Vagina (tissue), 2 donors: ENCODE measurements at regions not wholly inside any gene's neighbourhood (a gene's known extent, or its start where the extent isn't known, plus 50 kb on each side); places are given as distances from the start of the nearest gene placed in this dataset.

Source experiments
- POLR2A ChIP-seq, 2 donors: fragments of 450-650 bp; IDR thresholded peaks; one replicate each; pipeline ENCODE4 v1.6.1; 2017; ENCODE audit warnings: antibody characterized with exemption in 2 of 2, mild to moderate bottlenecking in 2 of 2, moderate library complexity in 2 of 2
- TF ChIP-seq, protein P1 (sequence below), 3 experiments: fragments of 450-650 bp in 2 of 3; fragments of 200-600 bp in 1 of 3; sonication (generic) in 1 of 3; IDR thresholded peaks; one replicate each; pipeline ENCODE4 v1.5.1; 2017 to 2019; ENCODE audit warnings: antibody characterized with exemption in 3 of 3, mild to moderate bottlenecking in 2 of 3, moderate library complexity in 2 of 3

DNA sequence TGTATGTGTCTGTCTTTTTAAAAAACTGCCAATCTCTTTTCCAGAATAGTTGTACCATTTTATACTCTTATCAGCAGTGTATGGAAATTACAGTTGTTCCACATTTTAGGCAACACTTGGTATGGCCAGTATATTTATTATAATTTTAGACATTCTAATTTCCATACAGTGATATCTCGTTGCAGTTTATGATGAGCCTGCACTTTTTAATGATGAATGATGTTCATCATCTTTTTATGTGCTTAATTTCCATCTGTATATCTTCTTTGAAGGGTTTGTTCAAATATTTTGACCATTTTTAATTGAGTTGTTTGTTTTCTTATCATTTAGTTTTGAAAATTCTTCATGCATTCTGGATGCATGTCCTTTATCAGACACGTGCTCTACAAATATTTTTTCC is 57.0 kb upstream of the UBE2E2 start:
- TF ChIP-seq POLR2A (IDR thresholded peaks at IDR 0.05) = no peak
- TF ChIP-seq, protein P1, sequence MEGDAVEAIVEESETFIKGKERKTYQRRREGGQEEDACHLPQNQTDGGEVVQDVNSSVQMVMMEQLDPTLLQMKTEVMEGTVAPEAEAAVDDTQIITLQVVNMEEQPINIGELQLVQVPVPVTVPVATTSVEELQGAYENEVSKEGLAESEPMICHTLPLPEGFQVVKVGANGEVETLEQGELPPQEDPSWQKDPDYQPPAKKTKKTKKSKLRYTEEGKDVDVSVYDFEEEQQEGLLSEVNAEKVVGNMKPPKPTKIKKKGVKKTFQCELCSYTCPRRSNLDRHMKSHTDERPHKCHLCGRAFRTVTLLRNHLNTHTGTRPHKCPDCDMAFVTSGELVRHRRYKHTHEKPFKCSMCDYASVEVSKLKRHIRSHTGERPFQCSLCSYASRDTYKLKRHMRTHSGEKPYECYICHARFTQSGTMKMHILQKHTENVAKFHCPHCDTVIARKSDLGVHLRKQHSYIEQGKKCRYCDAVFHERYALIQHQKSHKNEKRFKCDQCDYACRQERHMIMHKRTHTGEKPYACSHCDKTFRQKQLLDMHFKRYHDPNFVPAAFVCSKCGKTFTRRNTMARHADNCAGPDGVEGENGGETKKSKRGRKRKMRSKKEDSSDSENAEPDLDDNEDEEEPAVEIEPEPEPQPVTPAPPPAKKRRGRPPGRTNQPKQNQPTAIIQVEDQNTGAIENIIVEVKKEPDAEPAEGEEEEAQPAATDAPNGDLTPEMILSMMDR (IDR thresholded peaks at IDR 0.05) = no peak
